HUDEP-2 (cell line): ENCODE measurements at regions not wholly inside any gene's neighbourhood (a gene's known extent, or its start where the extent isn't known, plus 50 kb on each side); places are given as distances from the start of the nearest gene placed in this dataset.
"Not testable (repeated sequence)": the region's sequence is repeated elsewhere in the genome, so short reads cannot be mapped to it uniquely, and the experiment has no call there.

Experiments used
- DNase-seq, 76 experiments: peaks; one replicate each; lab custom pipeline; 2025; ENCODE audit not compliant: unreplicated experiment in 76 of 76; lab: John Stamatoyannopoulos, UW

DNA sequence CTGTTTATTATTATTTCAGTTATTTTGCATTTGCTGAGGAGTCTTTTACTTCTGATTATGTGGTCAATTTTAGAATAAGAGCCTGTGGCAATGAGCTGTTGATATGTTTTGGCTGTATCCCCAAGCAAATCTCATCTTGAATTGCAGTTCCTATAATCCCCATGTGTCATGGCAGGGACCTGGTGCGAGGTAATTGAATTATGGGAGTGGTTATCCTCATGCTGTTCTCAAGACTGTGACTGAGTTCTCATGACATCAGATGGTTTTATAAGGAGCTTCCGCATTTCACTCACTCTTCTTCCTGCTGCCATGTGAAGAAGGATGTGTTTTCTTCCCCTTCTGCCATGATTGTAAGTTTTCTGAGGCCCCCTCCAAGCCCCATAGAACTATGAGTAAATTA lies 114.9 kb upstream of the SLCO6A1 start:
- no peak for DNase-seq

DNA sequence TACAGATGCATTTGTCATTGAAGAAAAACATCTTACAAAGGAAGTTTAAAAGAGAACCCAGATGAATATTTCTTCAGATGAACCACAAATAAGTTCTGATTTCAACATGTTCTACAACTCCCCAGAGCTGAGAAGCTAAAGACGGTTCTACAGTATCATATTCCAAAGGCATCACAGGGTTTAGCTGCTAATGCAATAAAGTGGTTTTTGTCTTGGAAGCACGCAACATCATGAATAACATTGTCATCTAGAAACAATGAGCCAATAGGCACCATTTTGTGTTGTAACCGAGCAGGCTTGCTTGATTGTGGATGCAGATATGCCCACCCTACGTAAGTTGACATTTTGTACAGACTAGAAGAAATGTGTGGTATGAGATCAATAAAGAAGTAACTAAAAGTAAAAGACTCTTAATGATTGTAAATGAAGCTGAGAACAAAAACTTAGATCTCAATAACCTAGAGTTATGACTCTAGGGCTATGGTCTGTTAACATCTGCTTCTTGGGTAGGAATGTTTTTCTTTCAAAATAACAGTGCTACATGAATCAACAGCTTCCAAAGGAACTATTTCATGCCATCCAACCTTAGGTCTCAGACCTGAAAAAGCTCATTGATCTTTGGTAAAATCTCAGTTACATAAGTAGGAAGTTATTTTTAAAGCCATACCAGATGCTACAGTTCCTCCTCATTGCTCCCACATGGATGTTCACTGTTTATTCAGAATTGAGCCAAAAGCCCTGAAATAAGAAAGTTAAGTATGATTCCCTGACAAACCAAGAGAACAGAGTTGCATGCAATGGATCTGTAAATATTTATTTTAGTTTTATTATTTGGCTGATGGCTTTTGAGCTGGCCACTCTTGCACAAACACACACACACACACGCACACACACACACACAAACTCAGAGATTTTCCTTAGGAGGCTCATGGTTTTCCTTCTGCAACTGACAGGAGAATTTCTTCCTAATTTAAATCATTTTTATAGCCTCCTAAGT lies 118.7 kb upstream of the SLCO6A1 start:
- DNase-seq = no peak

DNA sequence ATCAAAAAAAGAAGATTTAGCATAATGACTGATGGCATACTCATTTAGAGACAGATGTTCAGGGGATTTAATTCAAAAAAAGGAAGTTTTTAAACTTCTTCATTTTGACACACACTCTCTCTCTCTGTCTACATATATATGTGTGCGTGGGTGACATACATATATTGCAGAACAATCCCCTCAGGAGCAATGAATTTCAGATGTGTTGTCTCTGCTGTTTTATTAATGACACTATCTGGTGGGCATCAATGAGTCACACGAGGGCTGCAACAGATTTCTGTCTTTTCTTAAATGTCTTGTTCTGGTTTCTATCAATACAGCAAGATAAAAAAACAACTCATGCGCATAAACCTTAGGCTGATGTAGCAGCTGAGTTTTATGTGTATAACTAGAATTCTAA lies 123.5 kb upstream of the SLCO6A1 start:
- DNase-seq = no peak

DNA sequence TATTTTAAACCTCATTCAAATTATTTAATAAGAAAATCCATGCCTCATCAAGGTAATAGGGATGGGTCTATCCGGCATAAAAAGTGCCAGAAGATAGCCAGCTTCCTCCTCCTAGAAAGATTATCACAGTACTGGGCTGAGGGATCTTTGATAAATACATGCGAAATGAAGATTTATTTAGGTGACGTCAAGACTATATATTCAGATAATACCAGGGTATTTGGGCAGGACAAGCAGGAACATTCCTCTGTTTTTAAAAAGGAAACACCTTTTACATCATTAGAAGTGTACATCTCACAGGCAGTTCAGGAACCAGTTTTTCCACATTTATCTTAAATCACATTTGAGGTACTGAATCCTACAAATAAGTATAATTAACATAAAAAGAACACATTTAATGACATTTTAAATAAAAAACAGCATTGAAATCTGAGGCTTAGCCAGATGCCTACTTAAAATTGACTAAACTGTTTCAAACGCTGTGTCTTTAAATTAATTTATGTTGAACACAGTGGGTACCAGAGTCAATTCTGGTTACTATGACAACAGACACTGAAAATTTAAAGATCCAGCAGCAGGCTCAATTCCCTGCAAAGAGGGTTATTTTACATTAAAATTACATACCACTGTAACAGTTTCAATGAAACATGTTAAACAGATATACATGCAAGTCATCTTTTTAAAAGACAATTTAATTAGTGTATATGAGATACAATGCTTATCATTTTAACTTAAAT lies 124.7 kb upstream of the SLCO6A1 start:
- no peak for DNase-seq

DNA sequence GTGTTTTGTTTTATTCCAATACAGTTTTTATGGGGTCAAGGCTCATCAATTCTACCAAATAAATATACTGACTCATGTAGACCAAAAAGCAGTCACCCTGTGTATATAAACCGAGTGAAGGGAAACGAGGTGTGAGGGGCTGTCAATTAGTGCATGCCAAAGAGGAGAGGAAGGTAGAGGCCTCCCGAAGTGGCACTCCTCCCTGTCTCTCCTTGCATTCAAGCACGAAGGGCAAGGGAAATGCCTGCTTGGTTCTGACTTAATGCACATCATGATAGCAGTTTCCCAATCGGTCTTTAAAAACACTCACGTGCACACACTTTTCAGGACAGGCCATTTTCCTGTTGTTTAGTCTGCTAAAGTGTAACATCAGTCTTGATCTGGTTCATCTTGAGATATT lies 125.6 kb upstream of the SLCO6A1 start:
- DNase-seq = no peak

DNA sequence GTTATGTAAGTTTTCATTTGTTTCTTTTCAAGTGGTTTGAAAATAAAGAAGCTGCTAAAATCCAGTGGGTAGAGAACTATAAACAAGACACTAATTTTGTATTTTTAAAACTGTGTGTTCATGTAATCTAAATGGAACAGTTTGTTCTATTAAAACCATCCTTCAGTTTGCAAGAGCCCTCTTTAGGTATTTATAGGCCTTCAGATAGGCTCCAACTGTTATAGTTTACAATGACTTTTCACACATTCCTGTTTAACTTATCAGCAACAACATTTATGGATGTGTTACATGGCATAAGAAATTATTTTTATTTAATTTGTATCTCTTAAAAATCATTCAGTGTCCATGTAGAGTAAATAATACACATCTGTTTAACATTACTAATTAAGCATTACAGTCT lies 126.7 kb upstream of the SLCO6A1 start:
- no peak for DNase-seq

DNA sequence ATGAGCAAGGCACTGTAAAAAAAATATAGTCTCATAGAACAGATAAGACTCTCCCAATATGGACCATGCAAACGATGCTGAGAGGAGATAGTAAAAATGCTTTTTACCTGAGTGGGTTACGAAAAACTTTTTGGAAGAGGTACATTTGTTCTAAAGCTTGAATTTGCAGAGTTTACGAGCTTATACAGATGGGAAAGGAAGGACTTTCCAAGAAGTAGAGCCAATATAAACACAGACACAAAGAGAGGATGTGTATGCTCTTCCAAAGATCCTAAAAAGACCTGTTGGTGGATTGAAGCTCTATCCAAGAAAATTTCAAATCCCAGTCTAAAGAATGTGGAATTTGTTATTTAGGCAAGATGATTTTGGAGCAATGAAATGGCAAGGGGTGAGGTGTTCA lies 127.1 kb upstream of the SLCO6A1 start:
- no peak for DNase-seq

DNA sequence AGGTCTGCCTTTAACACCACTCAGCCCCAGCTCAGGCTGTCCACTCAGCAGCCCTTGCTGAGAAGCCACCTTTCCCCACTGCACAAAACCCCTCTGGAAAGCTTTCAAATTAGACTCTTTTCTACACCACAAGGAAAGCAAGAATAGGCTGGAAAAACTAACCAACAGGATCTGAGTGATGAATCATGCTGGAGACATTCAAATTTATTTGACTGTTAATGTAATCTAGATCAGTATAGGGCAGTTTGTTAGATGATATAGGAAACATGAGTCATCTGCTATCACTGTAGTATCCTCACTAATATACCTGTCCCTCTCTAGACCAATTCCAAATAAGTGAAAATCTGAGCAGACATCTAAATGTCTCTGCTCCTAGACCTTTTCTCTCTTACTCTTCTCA lies 127.8 kb upstream of the PAM start:
- no peak for DNase-seq

DNA sequence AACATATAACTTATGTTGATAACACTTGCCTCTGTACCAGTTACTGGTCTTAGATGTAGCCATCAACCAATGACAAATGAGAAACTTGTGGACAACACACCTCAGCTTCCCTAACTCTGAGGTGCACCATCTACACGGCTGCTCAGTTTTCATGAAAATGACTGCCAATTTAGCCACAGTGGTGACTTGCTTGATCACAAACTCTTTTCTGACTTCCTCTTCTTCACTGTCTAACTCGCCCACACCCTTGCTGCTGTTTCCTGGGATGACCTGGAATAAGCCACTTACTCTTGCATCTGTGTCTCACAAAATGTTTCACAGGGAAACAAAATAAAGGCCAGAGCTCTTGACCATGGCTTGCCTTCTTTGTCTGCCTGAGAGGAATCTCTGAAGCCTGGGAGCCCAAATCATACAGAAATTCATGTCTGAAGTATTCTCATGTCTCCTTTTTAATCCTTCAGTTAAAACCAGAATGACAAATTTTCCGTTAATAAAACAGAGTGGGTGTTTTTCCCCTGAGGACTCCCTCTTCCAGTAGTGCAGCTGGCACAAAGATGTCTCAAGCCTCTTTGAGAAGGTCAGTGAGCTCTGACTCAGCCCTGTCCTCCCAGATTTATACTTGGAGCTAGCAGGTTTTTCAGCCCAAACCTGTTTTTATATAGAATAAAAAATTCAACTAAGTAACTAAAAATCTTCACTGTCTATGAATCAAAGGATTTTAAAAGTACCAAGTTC lies 126.5 kb upstream of the PAM start:
- no peak for DNase-seq

DNA sequence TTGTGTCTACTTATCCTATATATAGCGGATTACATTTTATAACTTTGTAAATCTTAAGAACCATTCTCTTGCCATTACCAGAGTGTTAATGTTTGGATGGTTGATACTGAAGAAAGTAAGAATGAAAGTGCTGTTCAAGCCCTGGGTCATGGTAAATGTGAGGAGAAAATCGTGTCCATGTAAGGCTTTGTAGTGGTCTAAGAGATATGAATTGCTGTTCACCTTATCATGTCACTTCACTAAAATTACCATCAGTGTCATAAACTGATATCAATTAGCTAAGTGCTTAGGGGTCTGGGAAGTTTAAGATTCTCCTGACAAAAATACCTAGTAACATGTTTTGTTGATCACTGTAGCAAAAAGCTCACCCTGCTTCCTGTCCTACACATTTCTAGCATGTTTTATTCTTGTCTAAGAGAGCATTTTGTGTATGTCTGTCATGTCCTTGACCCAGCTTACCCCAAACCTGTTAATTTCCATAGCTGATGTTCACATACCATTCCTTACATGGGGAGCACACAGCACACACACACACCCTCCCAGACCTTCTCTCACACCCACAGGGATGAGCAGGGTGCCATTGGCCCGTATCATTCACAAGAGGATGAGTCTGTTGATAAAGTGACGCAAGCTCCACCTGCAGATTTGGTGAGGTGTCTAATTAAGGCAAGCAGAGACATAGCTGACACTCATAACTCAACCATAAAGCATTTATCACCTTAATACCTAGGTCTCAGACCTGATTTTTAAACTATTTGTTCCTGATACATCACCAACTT lies 125.1 kb upstream of the PAM start:
- no peak for DNase-seq

DNA sequence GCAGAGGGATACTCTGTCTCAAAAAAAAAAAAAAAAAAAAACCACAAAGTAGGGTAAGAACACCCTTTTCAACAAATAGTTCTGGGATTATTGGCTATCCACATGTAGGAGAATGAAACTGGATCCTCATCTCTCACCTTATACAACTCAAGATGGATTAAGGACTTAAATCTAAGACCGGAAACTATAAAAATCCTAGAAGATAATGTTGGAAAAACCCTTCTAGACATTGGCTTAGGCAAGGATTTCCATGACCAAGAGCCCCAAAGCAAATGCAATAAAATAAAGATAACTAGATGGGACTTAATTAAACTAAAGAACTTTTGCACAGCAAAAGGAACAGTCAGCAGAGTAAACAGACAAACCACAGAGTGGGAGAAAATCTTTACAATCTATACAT lies 119.7 kb upstream of the PAM start:
- DNase-seq = not testable (repeated sequence)

DNA sequence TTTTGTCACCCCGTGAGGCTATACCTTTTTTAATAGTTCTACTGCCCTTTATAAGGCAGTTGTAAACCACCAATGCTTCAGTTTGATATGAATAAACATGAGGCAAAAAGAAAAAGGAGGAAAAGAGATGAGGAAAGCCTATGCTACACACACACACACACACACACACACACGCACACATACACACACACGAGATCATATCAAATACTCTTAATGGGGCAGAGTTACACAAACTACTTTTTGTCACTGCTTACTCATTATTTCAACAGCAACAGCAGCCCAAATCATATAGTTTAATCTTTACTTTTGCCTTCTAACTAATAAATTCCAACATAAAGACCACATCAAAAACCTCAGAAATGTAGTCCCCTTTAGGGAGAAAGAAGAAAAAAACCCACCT lies 116.8 kb upstream of the PAM start:
- no peak for DNase-seq

DNA sequence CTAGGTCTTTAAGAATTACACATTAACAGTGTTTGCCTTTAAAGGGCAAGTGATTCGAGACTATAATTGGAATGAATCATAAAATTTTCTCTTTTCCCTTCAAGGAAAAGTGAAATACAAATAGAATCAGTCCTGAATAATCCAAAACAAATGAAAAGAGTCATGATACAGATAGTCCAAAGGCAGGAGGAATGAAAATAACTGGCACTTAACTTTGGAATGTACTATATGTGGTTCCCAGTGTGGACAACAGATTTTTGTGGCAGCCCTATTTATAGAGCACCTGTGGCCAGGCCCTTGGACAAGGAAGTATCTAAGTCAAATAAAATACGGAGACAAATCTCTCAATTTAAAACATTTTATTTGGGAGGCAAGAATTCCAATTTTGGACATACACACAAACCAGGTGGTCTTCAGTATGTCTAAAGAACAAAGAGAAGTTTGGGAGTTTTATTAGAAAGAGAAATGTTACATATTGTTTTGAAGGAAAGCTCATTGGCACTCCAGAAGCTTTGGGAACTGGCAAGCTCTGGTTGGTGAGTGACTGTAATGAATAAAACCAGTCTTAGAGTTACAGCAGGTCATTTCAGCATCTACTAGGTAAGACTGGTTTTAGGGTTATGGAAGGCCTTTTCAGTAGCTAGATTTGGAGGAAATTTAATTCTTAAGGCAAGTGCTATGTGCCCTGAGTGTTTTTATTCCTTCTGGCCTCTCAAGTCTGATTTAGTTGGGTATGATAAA lies 116.0 kb upstream of the PAM start:
- no peak for DNase-seq

DNA sequence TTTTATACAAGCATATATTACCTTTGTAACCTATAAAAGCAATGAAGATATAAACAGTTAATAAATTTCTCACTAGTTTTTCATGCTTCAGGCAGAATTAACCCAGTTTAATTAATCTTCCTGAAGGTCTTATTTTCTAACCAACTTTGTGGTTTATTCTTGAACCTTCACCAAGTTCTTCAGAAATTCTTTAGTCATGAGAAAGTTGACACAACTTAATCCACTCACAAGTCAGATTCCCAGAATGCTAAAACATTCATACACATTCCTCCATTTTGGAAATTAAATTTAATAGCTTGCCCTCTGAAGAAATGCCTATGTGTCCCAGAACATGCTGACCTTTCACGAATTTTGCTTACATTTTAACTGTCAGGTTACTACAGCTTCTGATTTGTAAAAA lies 105.4 kb upstream of the PAM start:
- no peak for DNase-seq

DNA sequence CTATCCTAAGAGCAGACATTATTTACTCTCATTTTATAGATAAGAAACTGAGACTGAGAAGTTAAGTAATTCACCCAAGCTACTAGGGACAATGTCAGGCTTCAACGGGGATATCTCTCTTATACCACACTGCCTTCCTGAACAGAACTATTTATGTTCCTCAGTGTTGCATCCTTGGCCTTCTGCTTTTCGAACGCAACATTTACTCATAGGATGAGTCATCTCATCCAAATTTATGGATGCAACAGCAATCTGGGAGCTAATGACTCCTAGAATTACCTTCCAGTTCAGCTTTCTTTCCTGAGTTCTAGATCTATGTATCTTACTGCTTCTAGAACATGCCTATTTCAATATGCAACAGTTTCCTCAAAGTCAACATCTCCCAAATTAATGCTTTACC lies 103.6 kb upstream of the PAM start:
- no peak for DNase-seq

DNA sequence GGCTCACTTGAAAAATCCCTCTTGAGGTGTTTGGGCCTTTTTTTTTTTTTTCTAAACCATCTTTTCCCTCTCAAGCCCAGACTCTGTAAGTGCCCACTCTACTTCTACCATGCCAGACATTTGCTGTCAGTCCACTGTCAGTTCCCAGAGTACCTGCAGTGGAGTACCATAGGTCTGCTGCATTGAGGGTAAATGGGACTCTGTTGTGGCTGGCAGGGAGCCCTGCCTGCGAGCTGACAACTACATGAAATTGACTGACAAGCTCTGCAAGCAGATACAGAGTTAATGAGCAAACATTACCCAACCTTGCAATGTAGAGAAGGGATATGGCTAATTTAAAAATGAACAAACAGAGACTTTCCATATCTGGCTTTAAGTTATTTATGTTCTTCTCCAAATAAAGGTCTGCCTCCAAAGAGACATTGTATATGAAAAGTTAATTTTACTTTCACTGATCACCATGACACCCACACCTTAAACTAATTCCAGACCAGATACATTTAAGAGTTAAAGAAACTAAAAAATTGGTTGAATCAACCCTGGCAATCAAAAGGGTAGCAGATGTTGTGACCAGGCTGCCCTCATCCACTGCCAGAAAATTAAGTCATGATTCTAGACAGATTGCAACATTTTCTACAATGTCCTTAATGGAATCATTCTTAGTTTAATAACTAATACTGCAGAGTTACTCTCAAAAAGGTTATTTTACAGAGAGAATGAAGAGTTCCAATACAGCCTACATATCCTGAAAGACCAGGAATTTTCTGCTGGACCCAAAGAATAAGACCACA lies 100.4 kb upstream of the PAM start:
- DNase-seq = no peak

DNA sequence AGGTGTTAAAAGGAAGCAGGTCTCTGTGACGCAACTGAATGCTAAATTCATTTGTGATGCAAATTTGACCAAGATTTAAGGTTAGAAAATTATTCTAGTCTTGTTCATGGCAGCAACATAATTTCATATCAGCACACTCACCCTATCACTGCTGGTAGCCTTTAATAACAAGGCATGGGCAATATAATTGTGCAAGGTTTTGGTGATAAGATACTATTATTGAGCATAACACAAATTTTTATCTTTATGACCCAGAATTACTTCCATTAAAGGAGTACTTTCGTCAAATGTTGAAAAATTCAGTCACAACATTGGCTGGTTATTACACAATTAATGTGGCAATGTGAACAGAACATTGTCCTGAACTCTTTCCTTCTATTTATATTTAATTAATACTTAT lies 96.0 kb upstream of the PAM start:
- DNase-seq = no peak

DNA sequence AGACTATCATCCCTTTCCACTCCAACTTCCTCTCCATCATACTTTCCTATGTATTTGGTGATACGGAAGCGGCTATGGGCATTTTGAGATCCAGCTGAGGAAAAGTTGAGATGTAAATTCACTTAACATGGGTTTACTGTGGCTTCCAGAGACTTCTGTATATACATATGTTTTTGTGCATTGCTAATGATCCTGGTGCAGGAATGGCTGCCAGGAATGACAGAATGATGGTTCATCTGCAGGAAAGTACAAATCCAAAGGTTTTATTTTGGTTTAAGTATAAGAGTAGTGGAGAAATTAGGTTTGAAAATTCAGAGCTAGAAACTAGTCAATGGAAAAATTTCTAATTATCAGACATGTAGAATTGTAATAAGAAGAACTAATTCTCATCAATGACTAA lies 95.0 kb upstream of the PAM start:
- no peak for DNase-seq
